NB4 (cell line): ENCODE measurements at regions not wholly inside any gene's neighbourhood (a gene's known extent, or its start where the extent isn't known, plus 50 kb on each side); places are given as distances from the start of the nearest gene placed in this dataset.

ENCODE experiments used
- CTCF ChIP-seq: IDR thresholded peaks from one replicate; pipeline ENCODE4 v1.5.1; 2012; ENCODE audit warnings: low read depth, low read length
- MAX ChIP-seq: IDR thresholded peaks from 2 replicates; pipeline ENCODE4 v1.6.1; 2011; ENCODE audit warnings: low read depth, low read length
- MYC ChIP-seq: IDR thresholded peaks from 2 replicates; pipeline ENCODE4 v1.6.1; 2011; ENCODE audit warnings: low read depth, low read length
- POLR2A ChIP-seq: IDR thresholded peaks from 2 replicates; pipeline ENCODE4 v1.6.1; 2011; ENCODE audit warnings: mild to moderate bottlenecking; ENCODE audit not compliant: insufficient read length; ENCODE audit errors: extremely low read depth

- no peak for TF ChIP-seq CTCF
- TF ChIP-seq POLR2A: no peak
- no peak for TF ChIP-seq MYC
- no peak for TF ChIP-seq MAX
Observed at GRCh38 chr13:90305796-90306195, 1041.7 kb upstream of the MIR17HG start.
